Hematopoietic multipotent progenitor cell treated with erythropoietin and hydrocortisone succinate and interleukin-3 and kit ligand, for 8 days (in vitro differentiated cells): ENCODE measurements at regions not wholly inside any gene's neighbourhood (a gene's known extent, or its start where the extent isn't known, plus 50 kb on each side); places are given as distances from the start of the nearest gene placed in this dataset.

ENCODE experiments used
- DNase-seq: peaks from one replicate; pipeline ENCODE4 v3.0.0-alpha.2; 2015

DNA sequence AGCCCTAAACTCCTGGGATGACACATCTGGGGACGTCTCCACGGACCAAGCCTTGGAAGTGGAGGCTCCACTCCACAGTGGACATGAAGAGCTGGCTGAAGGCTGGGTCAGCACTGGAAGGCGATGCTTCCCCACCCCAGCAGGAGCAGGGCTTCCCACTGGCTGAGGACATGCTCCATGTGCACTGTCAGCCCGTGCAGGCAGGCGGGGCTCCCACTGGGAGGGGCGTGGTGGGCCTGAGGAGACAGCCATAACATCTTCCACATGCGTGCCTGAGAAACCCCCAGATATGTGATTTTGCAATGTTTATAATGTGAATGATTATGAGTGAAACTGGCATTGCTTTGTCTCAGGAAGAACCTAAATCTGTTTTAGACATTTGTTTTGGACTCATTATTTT lies 231.3 kb downstream of the KLF13 start:
- DNase-seq = no peak

DNA sequence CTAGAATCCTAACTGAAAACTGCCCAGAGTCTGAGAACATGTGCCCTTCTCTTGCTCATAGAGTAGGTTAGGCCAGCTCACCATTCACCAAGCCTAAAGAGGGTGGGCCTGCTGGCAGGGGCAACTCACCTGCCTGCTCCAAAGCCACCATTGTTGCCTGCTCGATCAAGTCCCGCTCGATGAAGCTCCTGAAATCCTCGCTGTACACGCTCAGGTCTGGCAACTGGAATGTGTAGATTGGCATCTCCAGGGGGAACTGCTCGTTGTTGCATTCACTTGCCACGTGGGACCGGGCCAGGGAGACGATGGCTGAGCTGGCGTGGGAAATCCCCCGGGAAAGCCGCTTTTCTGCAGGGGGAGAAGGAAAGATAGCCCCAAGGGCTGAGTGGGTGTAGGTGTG lies 232.2 kb downstream of the KLF13 start:
- no peak for DNase-seq

DNA sequence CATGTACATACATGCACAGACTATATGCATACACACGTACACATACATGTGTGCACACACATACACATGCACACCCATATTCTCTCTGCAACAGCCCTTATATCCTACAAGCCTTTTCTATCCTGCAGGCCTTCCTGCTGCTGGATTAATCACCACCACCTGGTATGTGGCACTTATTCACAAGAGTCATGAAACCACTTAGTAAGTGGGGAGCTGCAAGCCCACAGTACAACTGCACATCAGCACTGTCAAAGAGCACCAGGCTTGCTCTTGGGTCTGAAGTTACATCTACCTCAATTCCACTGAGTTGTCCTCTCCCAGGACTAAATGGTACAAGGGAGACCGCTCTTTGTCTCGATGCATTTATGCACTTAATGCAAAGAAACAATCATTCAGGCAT lies 233.2 kb downstream of the KLF13 start:
- DNase-seq = no peak

DNA sequence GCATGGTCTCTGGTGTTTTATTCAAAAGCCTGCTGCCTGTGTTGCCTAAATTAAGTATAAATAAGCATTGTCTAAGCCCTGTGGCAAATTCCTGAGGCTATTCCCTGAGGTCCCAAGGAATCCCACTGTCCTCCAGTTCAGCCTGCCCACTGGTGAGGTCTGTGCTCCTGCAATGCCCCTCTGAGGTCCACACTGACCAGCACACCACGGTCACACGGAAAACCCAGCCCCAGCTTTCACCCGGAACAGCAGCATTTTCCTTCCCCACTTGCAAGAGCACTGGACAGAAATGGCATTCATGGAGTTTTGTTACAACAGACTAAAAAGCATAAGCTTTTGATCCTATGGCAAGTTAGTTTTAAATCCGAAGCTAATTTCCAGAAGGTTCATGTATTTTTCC lies 234.0 kb downstream of the KLF13 start:
- no peak for DNase-seq

DNA sequence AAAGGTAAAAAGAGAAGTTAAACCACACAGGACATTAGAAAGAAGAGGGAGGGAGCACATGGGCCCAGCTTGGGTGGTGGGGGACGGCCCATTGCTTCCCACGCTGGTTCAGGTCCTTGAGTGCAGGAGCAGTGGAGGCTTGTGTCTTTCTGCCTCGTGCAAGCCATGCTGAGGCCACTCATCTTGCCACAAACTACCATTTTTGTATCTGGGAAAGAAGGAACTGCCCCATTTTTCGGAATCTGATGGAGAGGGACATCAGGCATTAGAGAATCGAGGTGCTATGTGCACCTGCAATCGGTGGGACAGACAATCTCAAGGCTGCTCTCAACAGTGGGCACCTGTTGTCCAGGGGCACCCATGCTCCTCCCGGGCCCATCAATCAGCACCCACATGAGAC lies 234.5 kb downstream of the KLF13 start:
- DNase-seq = no peak

DNA sequence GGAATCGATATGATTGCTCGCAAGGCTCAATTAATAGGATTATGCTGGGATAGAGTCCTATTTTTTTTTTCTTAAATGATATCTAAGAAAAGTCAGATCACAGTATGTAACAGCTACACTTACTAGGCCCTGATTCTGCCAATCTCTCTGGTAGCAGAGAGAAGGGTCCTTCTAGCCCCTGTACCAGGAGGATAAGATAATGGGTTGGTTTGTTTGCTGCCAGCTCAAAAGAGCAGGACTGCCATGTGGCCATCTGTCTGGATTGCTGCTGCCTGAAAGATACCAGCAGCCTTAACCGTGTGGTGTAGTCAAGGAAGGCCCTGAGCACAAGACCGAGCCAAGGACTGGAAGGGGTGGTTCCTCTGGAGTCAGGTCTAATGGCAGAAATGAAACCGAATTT lies 236.4 kb downstream of the KLF13 start:
- DNase-seq = peak; percentile 69

DNA sequence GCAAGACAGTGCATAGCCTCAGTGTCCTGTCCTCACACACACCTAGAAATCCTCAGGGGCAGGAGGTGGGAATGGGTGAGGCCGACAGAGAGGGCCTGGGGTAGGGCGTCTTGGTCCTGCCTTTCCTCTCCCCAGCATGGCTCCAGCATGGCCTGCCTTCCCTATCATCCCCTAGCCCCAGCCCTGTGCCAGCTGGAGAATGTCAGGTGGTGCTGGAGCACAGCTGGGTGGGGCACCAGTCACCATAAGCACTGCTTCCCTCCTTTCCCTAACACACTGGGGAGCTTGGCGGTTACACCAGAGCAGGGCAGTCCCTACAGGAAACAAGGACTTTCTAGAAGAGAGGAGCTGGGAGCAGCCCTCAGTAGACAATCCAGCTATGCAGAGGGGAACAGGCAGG lies 236.8 kb downstream of the KLF13 start:
- no peak for DNase-seq

DNA sequence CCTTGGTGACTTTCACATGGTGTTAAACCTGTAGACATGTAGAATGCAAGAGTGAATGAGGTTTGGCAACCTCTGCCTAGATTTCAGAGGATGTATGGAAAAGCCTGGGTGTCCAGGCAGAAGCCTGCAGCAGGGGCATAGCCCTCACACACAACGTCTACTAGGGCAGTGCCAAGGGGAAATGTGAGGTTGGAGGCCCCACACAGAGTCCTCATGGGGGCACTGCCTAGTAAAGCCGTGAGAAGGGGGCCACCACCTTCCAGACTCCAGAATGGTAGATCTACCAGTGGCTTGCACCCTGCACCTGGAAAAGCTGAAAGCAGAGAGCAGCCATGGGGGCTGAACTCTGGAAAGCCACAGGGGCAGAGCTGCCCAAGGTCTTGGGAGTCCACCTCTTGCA lies 241.2 kb downstream of the KLF13 start:
- DNase-seq = no peak

DNA sequence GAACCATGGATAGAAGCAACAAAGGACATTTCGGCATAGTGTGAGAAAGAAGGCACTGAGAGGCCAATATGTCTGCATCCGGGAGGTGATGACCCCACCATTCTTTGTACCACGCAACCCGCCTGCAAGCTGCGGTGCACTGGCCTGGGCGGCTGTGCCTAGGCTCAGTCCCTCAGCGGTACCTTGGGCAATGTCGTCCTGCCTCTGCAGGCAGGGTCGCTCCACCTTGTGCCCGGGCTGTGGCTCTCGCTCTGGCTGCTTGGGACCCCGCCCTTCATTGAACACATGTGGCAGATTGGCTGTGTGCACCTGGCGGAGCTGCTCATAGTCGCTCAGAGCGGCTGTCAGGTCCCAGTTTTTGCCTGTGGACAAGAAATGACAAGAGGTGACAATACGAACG lies 243.2 kb downstream of the KLF13 start:
- DNase-seq = no peak

DNA sequence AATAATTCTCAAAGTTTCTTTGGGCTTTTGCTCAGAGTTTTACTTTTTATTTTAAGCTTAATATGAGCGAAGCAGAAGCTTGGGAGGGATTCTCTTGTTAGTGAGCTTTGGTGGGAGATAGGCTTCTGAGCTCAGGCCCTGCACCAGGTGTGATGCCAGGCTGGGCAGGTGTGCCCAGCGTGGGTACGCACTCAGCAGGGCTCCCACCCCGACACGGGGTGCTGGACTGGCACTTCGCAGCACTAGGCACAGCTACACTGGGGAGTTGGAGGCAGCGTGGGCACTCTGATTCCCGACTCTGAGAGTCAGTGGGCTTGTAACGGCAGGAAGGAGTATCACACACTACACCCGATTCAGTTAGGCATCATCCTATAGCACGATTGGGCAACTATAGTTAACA lies 244.0 kb downstream of the KLF13 start:
- no peak for DNase-seq

DNA sequence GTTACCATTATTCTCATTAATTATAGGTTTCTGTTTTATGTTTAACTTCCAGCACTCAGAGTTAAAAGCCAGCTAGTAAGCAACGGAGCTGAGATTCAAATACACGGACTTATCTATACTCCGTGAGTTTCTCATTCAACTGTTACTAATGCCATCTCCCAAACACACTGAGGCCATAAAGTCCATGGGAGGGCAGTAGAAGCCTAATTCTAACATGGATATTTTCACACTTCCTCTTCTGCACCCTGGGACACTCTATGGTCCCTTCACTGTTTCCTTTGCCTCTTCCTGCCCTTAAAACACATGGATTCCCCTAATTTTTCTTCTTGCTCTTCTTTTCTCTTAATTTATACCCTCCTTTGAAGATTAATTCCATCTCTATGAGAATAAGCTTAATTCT lies 245.0 kb downstream of the KLF13 start:
- peak; percentile 11 for DNase-seq

DNA sequence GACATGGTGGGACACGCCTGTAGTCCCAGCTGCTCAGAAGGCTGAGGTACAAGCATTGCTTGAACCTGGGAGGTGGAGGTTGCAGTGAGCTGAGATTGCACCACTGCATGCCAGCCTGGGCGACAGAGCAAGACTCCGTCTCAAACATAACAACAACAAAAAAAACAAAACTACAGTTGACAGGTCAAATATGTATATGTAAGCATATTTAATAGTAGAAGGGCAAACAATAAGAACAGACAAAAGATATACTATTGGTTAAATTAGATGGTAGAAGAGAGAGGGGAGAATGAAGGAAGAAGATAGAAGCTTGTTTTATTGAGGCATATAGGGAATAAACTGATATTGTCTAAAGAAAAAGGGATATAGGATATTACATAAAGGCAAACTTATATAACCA lies 247.1 kb downstream of the KLF13 start:
- no peak for DNase-seq

DNA sequence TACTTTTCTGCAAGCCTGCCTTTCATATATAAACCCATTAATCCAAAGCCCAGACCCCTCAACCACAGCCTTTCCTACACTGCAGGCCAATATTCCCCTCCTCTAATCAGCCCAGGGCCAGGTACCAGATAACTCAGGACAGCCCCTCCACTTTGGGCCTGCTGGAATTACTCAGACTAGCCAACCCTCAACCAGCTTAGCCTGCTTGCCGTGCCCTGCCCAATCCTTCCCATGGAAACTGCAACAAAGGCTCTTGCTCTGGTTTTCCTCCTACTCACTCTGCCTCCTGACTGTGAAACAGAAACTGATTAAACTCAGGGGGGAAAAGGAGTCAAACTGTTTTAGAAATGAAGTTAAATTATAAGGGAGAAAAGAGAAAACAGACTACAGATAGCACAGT lies 248.1 kb downstream of the KLF13 start:
- DNase-seq = no peak

DNA sequence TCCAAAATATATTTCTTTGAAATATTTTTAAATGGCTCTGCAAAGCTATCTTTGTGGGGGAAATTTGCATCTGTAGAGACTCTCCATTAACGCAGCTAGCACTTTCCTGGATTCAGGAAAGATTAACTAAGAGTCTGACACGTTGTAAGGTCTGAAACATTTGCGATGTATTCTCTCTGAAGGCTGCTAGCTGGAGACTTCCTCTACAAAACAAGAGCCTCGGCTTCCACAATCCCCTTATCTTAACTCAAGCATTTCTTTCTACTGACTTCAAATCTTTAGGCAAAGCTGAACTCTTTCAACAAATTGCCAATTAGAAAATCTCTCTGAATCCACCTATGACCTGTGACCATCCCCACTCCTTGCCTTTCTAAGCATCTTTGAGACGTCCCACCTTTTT lies 250.5 kb downstream of the KLF13 start:
- DNase-seq = no peak

DNA sequence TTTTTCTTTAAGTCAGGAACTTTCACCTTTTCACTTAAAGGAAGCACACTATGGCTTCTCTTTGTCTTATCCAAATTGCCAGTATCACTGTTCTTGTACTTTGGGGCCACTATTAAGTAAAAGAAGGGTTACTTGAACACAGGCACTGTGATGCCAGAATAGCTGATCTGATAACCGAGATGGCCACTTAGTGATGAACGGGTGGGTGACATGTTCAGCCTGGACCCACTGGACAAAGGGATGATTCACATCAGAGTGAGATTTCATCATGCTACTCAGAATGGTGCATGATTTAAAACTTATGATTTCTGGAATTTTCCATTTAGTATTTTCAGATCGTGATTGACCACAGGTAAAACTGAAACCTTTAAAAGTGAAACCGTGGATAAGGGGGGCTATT lies 252.6 kb downstream of the KLF13 start:
- no peak for DNase-seq

DNA sequence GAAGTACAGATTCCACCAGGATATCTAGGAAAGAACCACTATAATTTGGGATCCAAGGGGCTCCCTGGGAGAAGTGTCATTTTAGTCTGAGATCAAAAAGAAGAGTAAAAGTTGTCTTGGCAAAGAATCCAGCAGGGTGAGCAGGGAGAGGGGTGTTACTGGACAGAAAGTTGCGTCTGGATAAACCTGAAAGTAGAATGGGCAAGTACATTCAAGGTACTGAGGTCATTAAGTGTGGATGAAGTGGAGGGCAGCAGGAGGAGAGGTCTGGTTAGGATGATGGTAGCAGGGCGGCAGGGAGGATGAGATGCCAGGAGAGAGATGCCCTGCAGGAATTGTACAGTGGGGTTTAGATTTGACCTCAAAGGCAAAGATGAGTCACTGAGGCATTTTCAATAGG lies 253.3 kb downstream of the KLF13 start:
- DNase-seq = no peak

DNA sequence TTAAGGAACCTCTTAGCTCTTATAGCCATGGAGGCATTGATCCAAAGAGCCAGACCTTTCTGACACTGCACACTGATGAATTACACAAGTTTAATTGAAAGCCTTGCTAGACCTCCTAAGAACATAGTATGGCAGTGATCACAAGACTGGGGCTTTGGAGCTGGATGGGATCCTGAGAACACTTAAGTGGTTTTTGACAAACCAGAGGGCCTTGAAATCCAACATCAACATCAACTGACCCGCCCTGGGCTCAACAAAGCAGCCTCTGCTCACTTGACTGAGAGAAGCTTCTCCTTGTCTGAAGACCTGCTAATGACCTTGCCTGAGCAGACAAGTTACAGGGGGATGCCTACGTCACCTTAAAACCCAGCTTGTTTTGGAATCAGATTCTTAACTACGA lies 257.6 kb downstream of the KLF13 start:
- DNase-seq = no peak

DNA sequence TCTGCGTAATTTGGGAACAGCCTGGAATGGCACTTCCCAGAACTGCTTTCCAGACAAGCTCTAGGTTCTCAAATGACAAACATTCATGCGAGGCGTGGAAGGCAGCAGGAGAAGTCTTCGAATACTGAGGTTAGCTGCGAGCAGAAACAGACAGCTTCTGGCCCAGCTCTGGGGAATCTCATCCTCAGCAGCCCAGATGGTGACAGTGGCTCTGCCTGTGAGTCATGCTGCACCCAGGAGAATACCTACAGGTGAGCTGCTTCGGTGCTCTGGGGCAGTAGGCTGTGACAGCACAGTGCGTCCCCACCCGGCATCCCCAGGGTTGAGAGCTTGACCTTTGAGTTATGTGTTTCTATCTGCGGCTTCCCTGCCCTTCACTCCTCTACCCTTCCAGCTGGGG lies 258.6 kb downstream of the KLF13 start:
- no peak for DNase-seq

DNA sequence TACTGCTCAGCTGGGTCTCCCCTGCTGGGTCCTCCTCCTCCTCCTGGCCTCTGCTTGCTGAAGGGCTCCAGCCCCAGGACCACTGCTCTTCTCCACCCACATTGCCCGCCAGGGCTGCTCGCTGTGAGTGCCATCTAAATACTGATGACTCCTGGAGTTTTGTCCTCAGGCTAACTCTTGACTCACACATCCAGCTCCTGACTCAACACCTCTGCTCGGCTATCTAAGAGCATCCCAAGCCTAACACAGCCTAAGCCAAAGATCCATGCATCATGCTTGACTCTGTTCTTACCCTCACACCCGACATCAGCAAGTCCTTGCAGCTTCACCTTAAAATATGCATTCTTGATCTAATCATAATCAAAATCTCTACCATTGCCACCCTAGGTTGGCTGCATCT lies 260.2 kb downstream of the KLF13 start:
- no peak for DNase-seq

DNA sequence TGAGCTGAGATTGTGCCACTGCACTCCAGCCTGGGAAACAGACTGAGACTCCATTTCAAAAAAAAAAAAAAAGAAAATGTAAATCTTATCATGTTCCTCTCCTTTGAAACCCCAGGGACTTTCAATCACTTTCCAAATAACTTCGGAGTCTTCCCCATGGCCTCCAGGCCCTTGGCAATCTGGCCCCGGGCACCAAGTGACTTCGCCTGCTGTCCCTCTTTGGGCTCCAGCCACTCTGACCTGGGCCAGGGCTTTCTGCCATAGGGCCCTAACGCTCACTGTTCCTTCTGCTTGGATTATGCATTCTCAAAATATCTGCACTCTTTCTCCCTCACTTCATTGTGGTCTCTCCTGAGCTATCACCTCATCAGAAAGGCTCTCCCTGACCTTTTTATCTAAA lies 260.9 kb downstream of the KLF13 start:
- DNase-seq = no peak

DNA sequence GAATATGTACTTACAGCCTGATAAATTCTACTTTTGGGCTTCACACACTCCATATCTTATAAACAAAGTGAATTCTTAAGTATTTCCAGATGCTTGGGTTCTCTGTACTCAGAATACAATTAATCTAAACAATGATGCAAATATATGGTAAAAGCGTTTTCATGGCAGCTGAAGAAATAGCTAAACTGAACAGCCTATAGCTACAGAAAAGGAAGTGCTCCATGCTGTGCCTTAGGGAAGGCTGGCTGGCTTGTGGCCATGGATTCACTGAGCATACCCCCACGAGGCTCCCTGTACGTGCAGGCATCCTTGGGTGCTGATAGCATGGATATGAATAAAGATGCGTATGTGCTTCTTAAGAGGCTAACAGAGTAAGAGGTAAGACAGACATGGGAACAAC lies 264.0 kb downstream of the KLF13 start:
- no peak for DNase-seq

DNA sequence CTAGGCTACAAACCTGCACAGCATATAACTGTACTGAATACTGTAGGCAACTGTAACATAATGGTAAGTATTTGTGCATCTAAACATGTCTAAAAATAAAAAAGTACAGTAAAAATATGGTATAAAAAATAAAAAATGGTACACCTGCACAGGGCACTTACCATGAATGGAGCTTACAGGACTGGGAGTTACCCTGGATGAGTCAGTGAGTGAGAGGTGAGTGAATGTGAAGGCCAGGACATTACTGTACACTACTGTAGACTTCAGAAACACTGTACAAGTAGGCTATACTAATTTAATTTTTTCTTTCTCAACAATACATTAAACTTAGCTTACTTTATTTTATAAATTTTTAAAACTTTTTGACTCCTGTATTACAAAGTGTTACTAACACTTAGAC lies 265.3 kb downstream of the KLF13 start:
- DNase-seq = no peak

DNA sequence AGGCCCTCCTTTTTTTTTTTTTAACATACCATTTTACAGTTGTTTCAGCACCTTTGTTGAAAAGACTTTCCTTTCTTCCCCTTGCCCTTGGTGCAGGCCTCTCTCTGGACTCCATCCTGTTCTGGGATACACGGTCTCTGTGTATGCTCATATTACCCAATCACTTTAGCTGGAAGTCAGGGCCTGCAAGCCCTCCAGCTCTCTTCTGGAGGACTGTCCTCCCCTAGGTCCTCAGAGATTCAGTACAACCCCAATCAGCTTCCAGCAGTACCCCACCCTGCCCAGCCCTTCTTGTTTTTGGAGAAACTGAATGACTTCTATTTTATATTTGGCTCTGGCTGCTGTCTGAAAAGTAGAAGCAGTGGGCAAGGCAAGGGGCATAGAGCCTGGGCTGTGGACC lies 270.8 kb downstream of the KLF13 start:
- no peak for DNase-seq

DNA sequence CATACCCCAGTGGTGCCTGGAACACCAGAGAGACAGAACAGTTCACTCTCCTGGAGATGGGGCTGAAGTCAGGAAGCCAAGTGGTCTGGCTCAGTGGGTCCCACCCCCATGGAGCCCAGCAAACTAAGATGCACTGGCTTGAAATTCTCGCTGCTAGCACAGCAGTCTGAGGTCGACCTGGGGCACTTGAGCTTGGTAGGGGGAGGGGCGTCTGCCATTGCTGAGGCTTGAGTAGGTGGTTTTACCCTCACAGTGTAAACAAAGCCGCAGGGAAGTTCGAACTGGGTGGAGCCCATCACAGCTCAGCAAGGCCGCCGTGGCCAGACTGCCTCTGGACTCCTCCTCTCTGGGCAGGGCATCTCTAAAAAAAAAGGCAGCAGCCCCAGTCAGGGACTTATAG lies 272.0 kb downstream of the KLF13 start:
- DNase-seq = peak; percentile 44

DNA sequence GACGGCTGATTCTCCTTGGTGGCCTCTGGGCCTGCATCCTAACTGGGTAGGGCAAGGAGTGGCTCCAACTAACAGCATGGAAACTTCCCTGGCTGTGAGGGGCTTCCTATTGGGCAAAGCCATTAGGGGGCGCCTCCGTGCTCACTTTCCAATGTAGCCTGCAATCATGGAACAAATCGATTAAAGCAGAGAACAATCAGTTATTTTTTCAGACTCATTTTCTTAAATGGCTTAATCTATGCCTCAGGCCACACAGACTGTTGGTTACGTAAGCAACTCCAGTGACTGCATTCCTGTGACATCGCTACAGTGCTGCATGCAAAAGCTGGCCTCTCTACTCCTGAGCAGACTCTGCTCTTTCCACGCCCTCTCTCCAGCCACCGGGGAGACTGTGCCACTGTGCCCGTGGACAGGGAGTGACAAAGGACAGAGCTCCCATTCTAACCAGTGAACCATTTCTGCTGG lies 278.9 kb downstream of the KLF13 start:
- no peak for DNase-seq

DNA sequence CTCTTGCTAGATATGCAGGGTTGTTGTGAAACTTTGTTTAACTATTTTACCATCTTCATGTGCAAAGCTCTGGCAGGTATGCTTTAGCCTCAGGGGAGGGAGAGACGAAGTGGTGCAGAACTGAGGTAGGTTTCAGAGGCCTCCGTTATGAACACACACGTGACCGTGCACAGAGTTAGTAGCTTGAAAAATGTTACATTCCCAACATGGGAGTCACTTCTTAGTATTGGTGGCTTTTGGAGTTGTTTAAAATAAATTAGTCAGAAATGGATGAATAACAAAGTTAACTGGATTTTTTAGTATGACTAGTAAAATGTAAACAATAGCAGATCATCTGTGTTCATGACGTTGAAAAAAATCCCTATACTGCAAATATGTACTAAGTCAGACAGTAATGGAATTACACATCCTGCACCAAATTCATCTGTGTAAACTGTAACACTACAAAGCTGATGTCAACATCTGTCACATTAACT lies 279.6 kb downstream of the KLF13 start:
- no peak for DNase-seq
